Stimulated activated CD4-positive, alpha-beta T cell treated with anti-CD3 and anti-CD28 coated beads, Interleukin-4, amount 100 ng/mL, for 24 hours (primary cell): ENCODE measurements at regions not wholly inside any gene's neighbourhood (a gene's known extent, or its start where the extent isn't known, plus 50 kb on each side); places are given as distances from the start of the nearest gene placed in this dataset.

Experiments used
- DNase-seq: peaks from one replicate; pipeline ENCODE4 v3.0.0-alpha.2; 2020

- no peak for DNase-seq
Observed at GRCh38 chr5:176181271-176181855, 56.9 kb upstream of the SIMC1 start.

- DNase-seq = no peak
Observed at GRCh38 chr5:176183321-176184074, 54.7 kb upstream of the SIMC1 start.

- DNase-seq = no peak
Observed at GRCh38 chr5:176184608-176185132, 53.6 kb upstream of the SIMC1 start.

GRCh38 chr5:176185133-176185733 is 53.0 kb upstream of the SIMC1 start:
- no peak for DNase-seq

GRCh38 chr5:176186107-176186506 is 52.1 kb upstream of the SIMC1 start:
- DNase-seq = no peak

GRCh38 chr5:176187276-176188062 is 50.8 kb upstream of the SIMC1 start:
- DNase-seq = no peak

- no peak for DNase-seq
Observed at GRCh38 chr5:176188085-176188484, 50.1 kb upstream of the SIMC1 start.
